SU-DHL-6 (cell line): ENCODE measurements at regions not wholly inside any gene's neighbourhood (a gene's known extent, or its start where the extent isn't known, plus 50 kb on each side); places are given as distances from the start of the nearest gene placed in this dataset.

Experiments used
- H2AFZ ChIP-seq: fragments of 200-600 bp; sonication (generic); 2 replicates; pipeline ENCODE4 v1.6.1; 2014; ENCODE audit warnings: low read depth, mild to moderate bottlenecking, moderate library complexity, mixed read lengths, antibody characterized with exemption, low read length; ENCODE audit not compliant: severe bottlenecking
- H3F3A ChIP-seq: fragments of 200-600 bp; shearing (Covaris generic); 2 replicates; pipeline ENCODE4 v1.6.0; 2016; ENCODE audit warnings: antibody characterized with exemption, mild to moderate bottlenecking; ENCODE audit not compliant: insufficient read depth
- H3K27ac ChIP-seq: fragments of 200-600 bp; sonication (generic); 2 replicates; pipeline ENCODE4 v1.5.1; 2016; ENCODE audit warnings: low read depth, mild to moderate bottlenecking, low read length, moderate library complexity, mixed read lengths
- H3K27me3 ChIP-seq: fragments of 200-600 bp; sonication (generic), shearing (Covaris generic); 2 replicates; pipeline ENCODE4 v1.6.0; 2014; ENCODE audit warnings: mild to moderate bottlenecking, low read length
- H3K36me3 ChIP-seq: fragments of 200-600 bp; sonication (generic); 2 replicates; pipeline ENCODE4 v1.6.1; 2014; ENCODE audit warnings: mild to moderate bottlenecking, low read length, mixed read lengths
- H3K4me2 ChIP-seq: fragments of 300-600, 200-600 bp; shearing (Covaris generic), sonication (generic); 2 replicates; pipeline ENCODE4 v1.6.0; 2014; ENCODE audit warnings: low read length, low read depth, mild to moderate bottlenecking; ENCODE audit not compliant: poor library complexity, severe bottlenecking
- H3K4me3 ChIP-seq: fragments of 200-600 bp; sonication (generic); 2 replicates; pipeline ENCODE4 v1.5.1; 2014; ENCODE audit warnings: antibody characterized with exemption, low read length, mild to moderate bottlenecking, mixed read lengths; ENCODE audit not compliant: insufficient read depth, poor library complexity, severe bottlenecking
- H3K79me2 ChIP-seq: fragments of 200-600 bp; sonication (generic); 2 replicates; pipeline ENCODE4 v1.6.1; 2014; ENCODE audit warnings: mild to moderate bottlenecking, low read length, moderate library complexity; ENCODE audit not compliant: insufficient read depth
- H3K9ac ChIP-seq: fragments of 200-600 bp; sonication (generic); 2 replicates; pipeline ENCODE4 v1.7.0; 2014; ENCODE audit warnings: mild to moderate bottlenecking, low read length
- H3K9me2 ChIP-seq: fragments of 200-600 bp; sonication (generic); replicated peaks from 2 replicates; pipeline ENCODE4 v1.6.1; 2014; ENCODE audit warnings: low read length; ENCODE audit not compliant: insufficient read depth
- H3K9me3 ChIP-seq: fragments of 200-600 bp; sonication (generic); 2 replicates; pipeline ENCODE4 v1.6.1; 2014; ENCODE audit warnings: low read length, mixed read lengths; ENCODE audit not compliant: insufficient read depth
- H4K20me1 ChIP-seq: fragments of 200-600 bp; sonication (generic); 2 replicates; pipeline ENCODE4 v1.6.1; 2014; ENCODE audit warnings: low read depth, mild to moderate bottlenecking, antibody characterized with exemption, low read length, moderate library complexity, mixed read lengths
- CTCF ChIP-seq: fragments of 200-600 bp; sonication (generic); IDR thresholded peaks from one replicate; pipeline ENCODE4 v1.5.1; 2017; ENCODE audit warnings: antibody characterized with exemption, mild to moderate bottlenecking, low read length, moderate library complexity; ENCODE audit not compliant: insufficient read depth, poor library complexity, severe bottlenecking
- EZH2phosphoT487 ChIP-seq: fragments of 200-600 bp; sonication (generic), shearing (Covaris generic); conservative IDR thresholded peaks from 2 replicates; pipeline ENCODE4 v1.6.1; 2018; ENCODE audit warnings: mild to moderate bottlenecking, antibody characterized with exemption, low read length, moderate library complexity, mixed read lengths

GRCh38 chr15:69665641-69666111, 213.1 kb downstream of the RPLP1 start:
- H2AFZ ChIP-seq = no peak overlapping the region
- no peaks in the 10 kb centered on the region for H3K9me2 ChIP-seq
- H3K4me3 ChIP-seq = no peak overlapping the region
- H3K4me2 ChIP-seq = no peak overlapping the region
- no peaks in the 10 kb centered on the region for H3K79me2 ChIP-seq
- no peaks in the 10 kb centered on the region for H4K20me1 ChIP-seq
- no peaks in the 10 kb centered on the region for H3K9me3 ChIP-seq
- TF ChIP-seq CTCF (no peak), EZH2phosphoT487 (no peak)
- H3K27ac ChIP-seq = no peak overlapping the region
- no peaks in the 10 kb centered on the region for H3K27me3 ChIP-seq
- H3K36me3 ChIP-seq = no peaks in the 10 kb centered on the region
- no peaks in the 10 kb centered on the region for H3F3A ChIP-seq
- no peak overlapping the region for H3K9ac ChIP-seq

- H3K27me3 ChIP-seq = no peaks in the 10 kb centered on the region
- no peak overlapping the region for H3K27ac ChIP-seq
- no peak overlapping the region for H3K4me2 ChIP-seq
- no peak for TF ChIP-seq CTCF
- no peak for TF ChIP-seq EZH2phosphoT487
- H3K9ac ChIP-seq = no peak overlapping the region
- H3K9me2 ChIP-seq = no peaks in the 10 kb centered on the region
- no peaks in the 10 kb centered on the region for H3F3A ChIP-seq
- no peaks in the 10 kb centered on the region for H3K79me2 ChIP-seq
- no peak overlapping the region for H3K4me3 ChIP-seq
- no peak overlapping the region for H2AFZ ChIP-seq
- H3K36me3 ChIP-seq = no peaks in the 10 kb centered on the region
- H3K9me3 ChIP-seq = no peaks in the 10 kb centered on the region
- H4K20me1 ChIP-seq = no peaks in the 10 kb centered on the region
Observed at GRCh38 chr15:69666441-69666882, 213.8 kb downstream of the RPLP1 start.

- Histone ChIP-seq H3K79me2 (no peaks in the 10 kb centered on the region), H3K4me2 (no peak overlapping the region), H4K20me1 (no peaks in the 10 kb centered on the region), H3K9me3 (no peaks in the 10 kb centered on the region), H3K9me2 (no peaks in the 10 kb centered on the region), H3K27me3 (no peaks in the 10 kb centered on the region), H2AFZ (no peak overlapping the region), H3K27ac (no peak overlapping the region), H3K9ac (no peak overlapping the region), H3K36me3 (no peaks in the 10 kb centered on the region), H3K4me3 (no peak overlapping the region), H3F3A (no peaks in the 10 kb centered on the region)
- TF ChIP-seq EZH2phosphoT487 (no peak), CTCF (no peak)
Observed at GRCh38 chr15:69666921-69667811, 214.5 kb downstream of the RPLP1 start.
